OCI-LY1 (cell line): ENCODE measurements at regions not wholly inside any gene's neighbourhood (a gene's known extent, or its start where the extent isn't known, plus 50 kb on each side); places are given as distances from the start of the nearest gene placed in this dataset.

ENCODE experiments used
- H2AFZ ChIP-seq: fragments of 200-600 bp; sonication (generic), shearing (Covaris generic); 2 replicates; pipeline ENCODE4 v1.6.0; 2014; ENCODE audit warnings: antibody characterized with exemption, mild to moderate bottlenecking, low read length
- H3F3A ChIP-seq: fragments of 200-600 bp; sonication (generic), shearing (Covaris generic); 2 replicates; pipeline ENCODE4 v1.6.0; 2014; ENCODE audit warnings: mild to moderate bottlenecking, antibody characterized with exemption, low read length, moderate library complexity; ENCODE audit not compliant: insufficient read depth
- H3K27ac ChIP-seq: fragments of 200-600 bp; sonication (generic); 2 replicates; pipeline ENCODE4 v1.5.1; 2014; ENCODE audit warnings: low read length, mixed run types, mild to moderate bottlenecking, low read depth; ENCODE audit not compliant: poor library complexity, severe bottlenecking
- H3K27me3 ChIP-seq: fragments of 200-600 bp; sonication (generic); 2 replicates; pipeline ENCODE4 v1.6.0; 2014; ENCODE audit warnings: antibody characterized with exemption, mild to moderate bottlenecking, low read length, moderate library complexity; ENCODE audit not compliant: insufficient read depth
- H3K36me3 ChIP-seq: fragments of 200-600 bp; sonication (generic); 2 replicates; pipeline ENCODE4 v1.6.1; 2014; ENCODE audit warnings: mild to moderate bottlenecking, antibody characterized with exemption, low read length, moderate library complexity, mixed read lengths; ENCODE audit not compliant: insufficient read depth
- H3K4me1 ChIP-seq: fragments of 200-600 bp; sonication (generic); 2 replicates; pipeline ENCODE4 v1.5.1; 2014; ENCODE audit warnings: mild to moderate bottlenecking, low read length, moderate library complexity; ENCODE audit not compliant: insufficient read depth, severe bottlenecking
- H3K4me2 ChIP-seq: fragments of 200-600 bp; sonication (generic), shearing (Covaris generic); 2 replicates; pipeline ENCODE4 v1.6.1; 2014; ENCODE audit warnings: low read length
- H3K4me3 ChIP-seq: fragments of 200-600 bp; sonication (generic); 2 replicates; pipeline ENCODE4 v1.5.1; 2014; ENCODE audit warnings: low read length, low read depth, mild to moderate bottlenecking, mixed read lengths; ENCODE audit not compliant: poor library complexity, severe bottlenecking
- H3K79me2 ChIP-seq: fragments of 200-600 bp; shearing (Covaris generic); 2 replicates; pipeline ENCODE4 v1.6.1; 2016; ENCODE audit warnings: mixed run types, low read length, mixed read lengths; ENCODE audit not compliant: insufficient read depth
- H3K9ac ChIP-seq: fragments of 200-600 bp; sonication (generic), shearing (Covaris generic); 2 replicates; pipeline ENCODE4 v1.6.1; 2014; ENCODE audit warnings: mild to moderate bottlenecking, low read length, mixed read lengths
- H3K9me2 ChIP-seq: fragments of 200-600 bp; sonication (generic), shearing (Covaris generic); 2 replicates; pipeline ENCODE4 v1.6.1; 2014; ENCODE audit warnings: low read depth, mild to moderate bottlenecking, low read length, mixed read lengths
- H3K9me3 ChIP-seq: fragments of 200-600 bp; shearing (Covaris generic); 2 replicates; pipeline ENCODE4 v1.6.1; 2014; ENCODE audit warnings: low read length, mixed read lengths
- H4K20me1 ChIP-seq: fragments of 200-600 bp; sonication (generic), shearing (Covaris generic); 2 replicates; pipeline ENCODE4 v1.6.0; 2016; ENCODE audit warnings: mild to moderate bottlenecking, low read length; ENCODE audit not compliant: insufficient read depth
- EZH2 ChIP-seq: fragments of 200-600 bp; sonication (generic), shearing (Covaris generic); IDR thresholded peaks from 2 replicates; pipeline ENCODE4 v1.8.0; 2017; ENCODE audit warnings: borderline replicate concordance, mixed run types, mild to moderate bottlenecking, antibody characterized with exemption, low read length, moderate library complexity, mixed read lengths
- TF ChIP-seq, protein P1 (sequence below): fragments of 200-600 bp; sonication (generic), shearing (Covaris generic); IDR thresholded peaks from 2 replicates; pipeline ENCODE4 v1.5.1; 2017; ENCODE audit warnings: mild to moderate bottlenecking, antibody characterized with exemption, low read length, moderate library complexity, mixed read lengths

DNA sequence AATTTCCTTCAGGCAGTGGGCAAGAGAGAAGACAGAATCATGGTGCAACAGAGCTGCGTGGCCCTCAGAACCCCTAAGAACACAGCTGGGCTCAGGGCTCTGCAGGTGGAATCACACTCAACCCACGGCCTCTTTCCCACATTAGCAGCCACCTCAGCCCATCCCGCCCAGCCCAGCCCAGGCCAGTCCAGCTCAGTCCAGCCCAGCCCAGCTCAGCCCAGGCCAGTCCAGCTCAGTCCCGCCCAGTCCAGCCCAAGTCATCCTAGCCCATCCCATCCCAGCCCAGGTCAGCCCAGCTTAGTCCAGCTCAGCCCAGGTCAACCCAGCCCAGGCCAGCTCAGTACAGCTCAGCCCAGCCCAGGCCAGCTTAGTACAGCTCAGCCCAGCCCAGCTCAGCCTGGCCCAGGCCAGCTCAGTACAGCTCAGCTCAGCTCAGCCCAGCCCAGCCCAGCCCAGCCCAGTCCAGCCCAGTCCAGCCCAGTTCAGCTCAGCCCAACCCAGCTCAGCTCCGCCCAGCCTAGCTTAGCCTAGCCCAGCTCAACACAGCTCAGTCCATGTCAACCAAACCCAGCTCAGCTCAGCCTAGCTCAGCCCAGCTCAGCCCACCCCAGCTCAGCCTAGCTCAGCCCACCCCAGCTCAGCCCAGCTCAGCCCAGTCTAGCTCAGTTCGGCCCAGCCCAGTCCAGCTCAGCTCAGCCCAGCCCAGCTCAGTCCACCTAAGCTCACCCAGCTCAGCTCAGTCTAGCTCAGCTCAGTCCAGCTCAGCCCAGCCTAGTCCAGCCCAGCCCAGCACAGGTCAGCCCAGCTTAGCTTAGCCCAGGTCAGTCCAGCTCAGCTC lies 183.1 kb downstream of the TMEM121 start:
- Histone ChIP-seq H3K36me3 (no peaks in the 10 kb centered on the region), H3K9me3 (no peaks in the 10 kb centered on the region), H3F3A (no peaks in the 10 kb centered on the region), H3K4me2 (no peak overlapping the region), H3K27me3 (no peaks in the 10 kb centered on the region), H3K79me2 (no peaks in the 10 kb centered on the region), H3K27ac (no peak overlapping the region), H3K4me1 (peaks cover 23% of the 10 kb centered on the region), H3K4me3 (no peak overlapping the region), H2AFZ (no peak overlapping the region), H3K9me2 (no peaks in the 10 kb centered on the region), H4K20me1 (no peaks in the 10 kb centered on the region), H3K9ac (no peak overlapping the region)
- TF ChIP-seq, protein P1, sequence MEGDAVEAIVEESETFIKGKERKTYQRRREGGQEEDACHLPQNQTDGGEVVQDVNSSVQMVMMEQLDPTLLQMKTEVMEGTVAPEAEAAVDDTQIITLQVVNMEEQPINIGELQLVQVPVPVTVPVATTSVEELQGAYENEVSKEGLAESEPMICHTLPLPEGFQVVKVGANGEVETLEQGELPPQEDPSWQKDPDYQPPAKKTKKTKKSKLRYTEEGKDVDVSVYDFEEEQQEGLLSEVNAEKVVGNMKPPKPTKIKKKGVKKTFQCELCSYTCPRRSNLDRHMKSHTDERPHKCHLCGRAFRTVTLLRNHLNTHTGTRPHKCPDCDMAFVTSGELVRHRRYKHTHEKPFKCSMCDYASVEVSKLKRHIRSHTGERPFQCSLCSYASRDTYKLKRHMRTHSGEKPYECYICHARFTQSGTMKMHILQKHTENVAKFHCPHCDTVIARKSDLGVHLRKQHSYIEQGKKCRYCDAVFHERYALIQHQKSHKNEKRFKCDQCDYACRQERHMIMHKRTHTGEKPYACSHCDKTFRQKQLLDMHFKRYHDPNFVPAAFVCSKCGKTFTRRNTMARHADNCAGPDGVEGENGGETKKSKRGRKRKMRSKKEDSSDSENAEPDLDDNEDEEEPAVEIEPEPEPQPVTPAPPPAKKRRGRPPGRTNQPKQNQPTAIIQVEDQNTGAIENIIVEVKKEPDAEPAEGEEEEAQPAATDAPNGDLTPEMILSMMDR, result no peak
- no peak for TF ChIP-seq EZH2

DNA sequence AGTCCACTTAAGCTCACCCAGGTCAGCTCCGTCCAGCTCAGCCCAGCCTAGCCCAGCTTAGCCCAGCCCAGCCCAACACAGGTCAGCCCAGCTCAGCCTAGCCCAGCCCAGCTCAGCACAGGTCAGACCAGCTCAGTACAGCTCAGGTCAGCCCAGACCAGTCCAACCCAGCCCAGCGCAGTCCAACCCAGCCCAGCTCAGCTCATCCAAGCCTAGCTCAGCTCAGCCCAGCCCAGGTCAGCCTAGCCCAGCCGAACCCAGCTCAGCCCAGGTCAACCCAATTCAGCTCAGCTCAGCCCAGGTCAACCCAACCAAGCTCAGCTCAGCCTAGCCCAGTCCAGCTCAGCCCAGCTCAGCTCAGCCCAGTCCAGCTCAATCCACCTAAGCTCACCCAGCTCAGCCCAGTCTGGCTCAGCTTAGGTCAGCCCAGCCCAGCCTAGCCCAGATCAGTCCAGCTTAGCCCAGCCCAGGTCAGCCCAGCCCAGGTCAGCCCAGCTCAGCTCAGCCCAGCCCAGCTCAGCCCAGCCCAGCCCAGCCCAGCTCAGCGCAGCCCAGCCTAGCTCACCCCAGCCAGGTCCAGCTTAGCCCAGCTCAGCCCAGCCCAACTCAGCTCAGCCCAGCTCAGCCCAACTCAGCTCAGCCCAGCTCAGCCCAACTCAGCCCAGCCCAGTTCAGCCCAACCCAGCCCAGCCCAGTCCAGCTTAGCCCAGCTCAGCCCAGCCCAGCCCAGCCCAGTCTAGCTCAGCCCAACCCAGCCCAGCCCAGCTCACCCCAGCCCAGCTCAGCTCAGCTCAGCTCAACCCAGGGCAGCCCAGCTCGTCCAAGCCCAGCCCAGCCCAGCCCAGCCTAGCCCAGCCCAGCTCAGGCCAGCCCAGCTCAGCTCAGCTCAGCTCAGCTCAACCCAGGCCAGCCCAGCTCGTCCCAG lies 184.0 kb downstream of the TMEM121 start:
- Histone ChIP-seq H3K4me1 (peaks cover 23% of the 10 kb centered on the region), H3K4me3 (no peak overlapping the region), H3K4me2 (no peak overlapping the region), H3K9me3 (no peaks in the 10 kb centered on the region), H3K27me3 (no peaks in the 10 kb centered on the region), H4K20me1 (no peaks in the 10 kb centered on the region), H3F3A (no peaks in the 10 kb centered on the region), H3K9me2 (no peaks in the 10 kb centered on the region), H3K27ac (no peak overlapping the region), H2AFZ (no peak overlapping the region), H3K79me2 (no peaks in the 10 kb centered on the region), H3K9ac (no peak overlapping the region), H3K36me3 (no peaks in the 10 kb centered on the region)
- TF ChIP-seq, protein P1, result no peak
- TF ChIP-seq EZH2, result no peak

DNA sequence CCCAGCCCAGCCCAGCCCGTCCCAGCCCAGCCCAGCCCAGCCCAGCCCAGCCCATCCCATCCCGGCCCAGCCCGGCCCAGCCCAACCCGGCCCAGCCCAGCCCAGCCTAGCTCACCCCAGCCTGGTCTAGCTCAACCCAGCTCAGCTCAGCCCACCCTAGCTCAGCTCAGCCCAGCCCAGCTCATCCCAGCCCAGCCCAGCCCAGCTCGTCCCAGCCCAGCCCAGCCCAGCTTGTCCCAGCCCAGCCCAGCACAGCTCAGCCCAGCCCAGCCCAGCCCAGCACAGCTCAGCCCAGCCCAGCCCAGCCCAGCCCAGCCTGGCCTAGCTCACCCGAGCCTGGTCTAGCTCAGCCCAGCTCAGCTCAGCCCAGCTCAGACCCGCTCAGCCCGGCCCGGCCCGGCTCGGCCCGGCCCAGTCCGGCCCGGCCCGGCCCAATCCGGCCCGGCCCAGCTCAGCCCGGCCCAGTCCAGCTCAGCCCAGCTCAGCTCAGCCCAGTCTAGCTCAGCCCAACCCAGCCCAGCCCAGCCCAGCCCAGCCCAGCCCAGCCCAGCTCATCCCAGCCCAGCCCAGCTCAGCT lies 184.7 kb downstream of the TMEM121 start:
- no peaks in the 10 kb centered on the region for H3F3A ChIP-seq
- no peaks in the 10 kb centered on the region for H3K79me2 ChIP-seq
- H3K36me3 ChIP-seq, result no peaks in the 10 kb centered on the region
- H3K27me3 ChIP-seq, result no peaks in the 10 kb centered on the region
- peaks cover 19% of the 10 kb centered on the region for H3K4me1 ChIP-seq
- no peaks in the 10 kb centered on the region for H4K20me1 ChIP-seq
- no peak overlapping the region for H3K4me3 ChIP-seq
- no peaks in the 10 kb centered on the region for H3K9me2 ChIP-seq
- H3K4me2 ChIP-seq, result no peak overlapping the region
- H2AFZ ChIP-seq, result no peak overlapping the region
- no peak overlapping the region for H3K9ac ChIP-seq
- TF ChIP-seq, protein P1, result no peak
- no peak for TF ChIP-seq EZH2
- no peaks in the 10 kb centered on the region for H3K9me3 ChIP-seq
- no peak overlapping the region for H3K27ac ChIP-seq
